RPMI7951 (cell line): ENCODE measurements at regions not wholly inside any gene's neighbourhood (a gene's known extent, or its start where the extent isn't known, plus 50 kb on each side); places are given as distances from the start of the nearest gene placed in this dataset.
"Not testable (repeated sequence)": the region's sequence is repeated elsewhere in the genome, so short reads cannot be mapped to it uniquely, and the experiment has no call there.

Experiments used
- DNase-seq: peaks from one replicate; pipeline ENCODE4 v3.0.0-alpha.2; 2012; ENCODE audit warnings: low read depth

- DNase-seq: no peak
Observed at GRCh38 chr1:170789063-170789462, 125.1 kb downstream of the PRRX1 start.

- DNase-seq: no peak
Observed at GRCh38 chr1:170790175-170790574, 126.2 kb downstream of the PRRX1 start.

GRCh38 chr1:170790651-170791071 is 126.7 kb downstream of the PRRX1 start:
- no peak for DNase-seq

GRCh38 chr1:170791941-170792340 is 128.0 kb downstream of the PRRX1 start:
- no peak for DNase-seq

- no peak for DNase-seq
Observed at GRCh38 chr1:170800265-170800664, 135.1 kb upstream of the MROH9 start.

GRCh38 chr1:170800812-170801211 is 134.5 kb upstream of the MROH9 start:
- no peak for DNase-seq

GRCh38 chr1:170803711-170804110 is 131.6 kb upstream of the MROH9 start:
- no peak for DNase-seq

GRCh38 chr1:170804419-170804818 is 130.9 kb upstream of the MROH9 start:
- DNase-seq: no peak

GRCh38 chr1:170804879-170805278 is 130.5 kb upstream of the MROH9 start:
- no peak for DNase-seq

GRCh38 chr1:170806961-170807360 is 128.4 kb upstream of the MROH9 start:
- DNase-seq: no peak

- DNase-seq: peak; percentile 75
Observed at GRCh38 chr1:170807432-170807831, 127.9 kb upstream of the MROH9 start.

GRCh38 chr1:170808216-170808885 is 127.0 kb upstream of the MROH9 start:
- DNase-seq: no peak

GRCh38 chr1:170811013-170811412 is 124.3 kb upstream of the MROH9 start:
- DNase-seq: not testable (repeated sequence)

- no peak for DNase-seq
Observed at GRCh38 chr1:170819781-170820180, 115.6 kb upstream of the MROH9 start.

GRCh38 chr1:170823120-170823519 is 112.2 kb upstream of the MROH9 start:
- DNase-seq: peak; percentile 50

GRCh38 chr1:170831276-170831675 is 104.1 kb upstream of the MROH9 start:
- DNase-seq: no peak

- no peak for DNase-seq
Observed at GRCh38 chr1:170836141-170836540, 99.2 kb upstream of the MROH9 start.

- DNase-seq: no peak
Observed at GRCh38 chr1:170840371-170840770, 95.0 kb upstream of the MROH9 start.

GRCh38 chr1:170853302-170853701 is 82.0 kb upstream of the MROH9 start:
- no peak for DNase-seq

- DNase-seq: no peak
Observed at GRCh38 chr1:170853867-170854266, 81.5 kb upstream of the MROH9 start.

GRCh38 chr1:170854677-170855076 is 80.7 kb upstream of the MROH9 start:
- no peak for DNase-seq

- DNase-seq: no peak
Observed at GRCh38 chr1:170856455-170856854, 78.9 kb upstream of the MROH9 start.

- DNase-seq: no peak
Observed at GRCh38 chr1:170857955-170858354, 77.4 kb upstream of the MROH9 start.

GRCh38 chr1:170863621-170864020 is 71.7 kb upstream of the MROH9 start:
- DNase-seq: no peak
